Lung microvascular endothelial cell (primary cell): ENCODE measurements at regions not wholly inside any gene's neighbourhood (a gene's known extent, or its start where the extent isn't known, plus 50 kb on each side); places are given as distances from the start of the nearest gene placed in this dataset.

Experiments
- DNase-seq, 2 donors: peaks; one replicate each; pipeline versions ENCODE4 v3.0.0 to v3.0.0-alpha.2; 2010; ENCODE audit warnings: low read depth in 2 of 2

DNA sequence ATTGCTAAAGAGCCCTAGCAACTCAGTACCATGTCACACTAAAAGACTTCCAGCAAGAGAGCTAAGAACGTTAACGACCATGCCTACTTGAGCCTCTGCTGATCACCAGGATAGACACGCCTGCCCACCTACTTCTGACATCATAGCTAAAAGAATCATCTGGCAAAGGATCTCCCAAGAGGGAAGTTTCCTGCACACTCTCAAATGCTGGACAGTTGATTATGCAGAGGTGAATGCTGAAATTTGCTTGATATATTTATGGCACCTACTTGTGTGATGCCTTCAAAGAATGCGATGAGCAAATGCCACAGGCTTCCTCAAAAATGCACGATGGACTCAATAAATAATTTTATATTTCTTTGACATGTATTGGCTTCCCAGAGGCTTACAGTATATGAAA is 113.6 kb downstream of the GALC start:
- no peak for DNase-seq

- no peak for DNase-seq
These were observed 114.0 kb downstream of the GALC start for GRCh38 chr14:87878959-87879358.

DNA sequence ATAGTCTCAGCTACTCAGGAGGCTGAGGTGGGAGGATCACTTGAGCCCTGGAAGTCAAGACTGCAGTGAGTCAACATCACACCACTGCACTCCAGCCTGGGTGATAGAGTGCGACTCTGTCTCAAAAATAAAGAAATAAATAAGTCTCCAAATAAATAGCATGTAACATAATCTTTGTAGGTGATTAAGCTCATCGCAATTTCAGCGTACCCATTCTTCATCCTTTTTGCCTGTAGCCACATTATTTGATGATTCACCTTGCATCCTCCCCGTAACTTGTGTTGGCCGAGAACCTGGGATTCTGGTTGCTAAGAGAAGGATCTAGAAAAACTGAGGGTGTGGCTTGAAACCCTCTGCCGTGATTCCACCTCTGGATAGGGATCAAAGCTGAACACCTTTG is 115.1 kb downstream of the GALC start:
- no peak for DNase-seq

DNA sequence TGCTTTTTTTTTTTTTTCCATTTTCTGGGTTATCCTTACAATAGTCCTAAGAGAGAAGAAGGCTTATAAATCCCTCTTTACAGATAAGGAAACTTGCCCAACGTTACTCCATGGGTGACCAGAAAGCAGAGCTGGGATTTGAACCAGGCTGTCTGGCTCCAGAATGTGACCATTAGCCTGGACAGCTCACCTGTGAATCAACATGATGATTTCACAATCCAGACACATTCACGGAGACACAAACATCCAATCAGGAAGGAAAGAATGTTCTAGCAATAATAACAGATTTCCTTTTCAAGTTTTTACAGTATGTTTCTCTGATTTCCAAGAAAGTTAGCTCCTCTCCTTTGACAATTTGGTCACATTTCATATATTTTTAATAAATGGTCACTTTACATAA is 118.3 kb downstream of the GALC start:
- peak in 1 of 2 donors; percentile 12 for DNase-seq

GRCh38 chr14:87873741-87874140 is 119.2 kb downstream of the GALC start:
- peak; percentile 1 to 5 for DNase-seq

GRCh38 chr14:87869619-87870583 is 123.1 kb downstream of the GALC start:
- no peak for DNase-seq

GRCh38 chr14:87868920-87869319 is 124.1 kb downstream of the GALC start:
- no peak for DNase-seq

- no peak for DNase-seq
These were observed 126.9 kb downstream of the GALC start for GRCh38 chr14:87866116-87866515.

DNA sequence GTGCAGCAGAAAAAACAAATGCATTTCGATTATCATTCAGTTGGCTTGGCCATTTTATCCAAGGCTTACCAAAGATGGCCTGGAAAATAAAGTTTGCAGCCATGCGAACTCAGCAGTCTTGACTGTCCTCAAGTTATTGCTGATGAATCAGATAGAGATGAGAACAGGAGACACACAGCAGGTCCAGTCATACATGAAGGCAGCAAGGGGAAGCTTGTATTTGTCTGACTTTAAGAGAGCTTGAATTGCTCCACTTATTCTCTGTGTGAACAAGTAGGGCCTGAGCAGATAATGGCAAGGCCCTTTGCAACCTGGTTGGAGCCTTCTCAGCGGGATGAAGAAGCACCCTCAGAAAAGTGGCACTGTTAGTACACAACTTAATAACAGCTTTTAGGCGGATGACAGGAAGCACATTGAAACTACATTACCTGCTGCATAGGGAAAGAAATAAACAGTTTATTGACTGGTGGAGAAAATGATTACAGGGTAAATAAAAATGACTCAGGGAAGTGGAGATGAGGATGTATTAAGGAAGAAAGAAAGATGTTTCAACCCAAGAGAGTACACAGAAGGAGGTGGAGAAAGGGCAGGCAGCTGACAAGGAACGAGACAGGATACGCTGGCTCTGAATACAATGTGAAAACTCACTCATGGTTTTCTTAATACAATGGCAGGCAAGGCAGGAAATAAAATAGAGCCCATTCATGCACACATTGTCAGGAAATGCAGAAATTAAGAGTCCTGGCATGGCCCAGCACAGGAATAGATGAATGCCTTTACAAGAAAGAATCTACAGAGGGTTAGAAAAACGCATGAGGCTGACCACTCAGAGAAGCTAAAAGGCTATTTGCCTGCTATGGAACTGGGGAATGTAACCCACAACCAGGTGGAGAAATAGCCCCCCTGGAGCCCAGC is 128.4 kb downstream of the GALC start:
- no peak for DNase-seq

GRCh38 chr14:87863047-87863446 is 129.9 kb downstream of the GALC start:
- DNase-seq = no peak

DNA sequence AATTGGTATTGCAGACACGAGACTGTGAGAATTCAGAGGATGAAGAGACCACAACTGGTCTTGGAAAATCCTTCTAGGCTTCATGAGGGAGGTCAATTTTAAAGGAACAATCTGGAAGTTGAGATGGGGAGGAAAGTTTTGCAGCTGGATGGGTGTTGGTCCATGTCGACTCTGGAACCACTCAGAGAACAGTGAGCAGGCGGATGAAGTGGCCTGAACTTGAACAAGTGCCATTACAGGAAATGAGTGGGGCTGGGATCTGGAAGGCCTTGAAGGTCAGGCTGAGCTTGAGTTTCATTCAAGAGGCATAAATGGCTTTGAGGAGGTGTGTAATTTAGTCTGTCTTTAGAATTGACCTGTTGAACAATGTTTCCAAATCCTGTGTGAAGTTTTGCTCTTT is 140.9 kb downstream of the GALC start:
- DNase-seq = no peak

DNA sequence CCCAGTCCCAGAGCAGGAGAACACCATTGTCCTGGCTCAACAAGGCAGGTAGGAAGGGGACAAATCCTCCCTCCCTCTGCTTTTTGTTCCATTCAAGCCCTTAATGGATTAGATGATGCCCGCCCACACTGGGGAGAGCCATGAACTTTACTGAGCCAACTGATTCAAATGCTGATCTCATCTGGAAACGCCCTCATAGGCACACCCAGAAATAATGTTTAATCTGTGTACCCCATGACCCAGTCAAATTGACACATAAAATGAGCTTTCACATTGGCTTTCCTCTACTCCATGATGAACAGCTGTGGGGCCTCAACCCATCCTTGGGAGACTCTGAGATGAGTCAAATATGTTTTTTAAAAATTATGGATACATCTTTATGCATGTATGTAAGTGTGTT is 141.8 kb downstream of the GALC start:
- no peak for DNase-seq

GRCh38 chr14:87847216-87847755 is 145.7 kb downstream of the GALC start:
- DNase-seq = no peak

GRCh38 chr14:87840906-87841305 is 152.1 kb downstream of the GALC start:
- no peak for DNase-seq

GRCh38 chr14:87838931-87839330 is 154.1 kb downstream of the GALC start:
- DNase-seq = no peak

- no peak for DNase-seq
These were observed 155.7 kb downstream of the GALC start for GRCh38 chr14:87837296-87837695.

- no peak for DNase-seq
These were observed 158.4 kb downstream of the GALC start for GRCh38 chr14:87834594-87834993.

- DNase-seq = no peak
These were observed 160.0 kb downstream of the GALC start for GRCh38 chr14:87833026-87833425.

DNA sequence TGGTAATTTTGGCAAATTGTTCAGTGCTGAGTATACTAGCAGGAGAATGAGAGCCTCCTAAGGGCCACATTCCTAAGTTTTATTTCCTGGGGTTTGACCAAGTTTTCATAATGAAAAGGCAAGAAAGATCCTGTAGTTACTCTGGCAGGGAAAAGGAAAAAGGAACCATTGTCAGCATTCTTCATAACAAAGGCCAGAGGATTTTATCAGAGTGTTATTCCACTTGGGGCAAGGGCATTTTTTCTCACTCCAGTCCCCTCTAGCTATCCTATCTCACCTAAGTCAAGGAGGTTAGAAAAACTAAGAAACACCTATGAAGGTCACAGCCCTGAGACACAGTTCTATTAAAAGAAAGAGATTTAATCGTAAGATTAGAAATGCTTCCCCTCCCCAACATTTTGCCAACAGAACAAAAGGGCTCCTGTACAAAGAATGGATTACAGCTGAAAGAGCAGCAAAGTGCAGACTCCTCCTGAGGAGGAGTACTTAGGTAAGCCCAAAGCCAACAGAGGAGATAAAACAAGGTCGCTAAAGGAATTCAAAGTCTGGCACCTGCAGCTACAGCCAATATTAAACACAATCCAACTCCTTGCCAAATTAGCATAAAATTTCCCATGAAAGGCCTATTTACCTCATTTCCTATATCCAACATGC is 162.4 kb downstream of the GALC start:
- no peak for DNase-seq

DNA sequence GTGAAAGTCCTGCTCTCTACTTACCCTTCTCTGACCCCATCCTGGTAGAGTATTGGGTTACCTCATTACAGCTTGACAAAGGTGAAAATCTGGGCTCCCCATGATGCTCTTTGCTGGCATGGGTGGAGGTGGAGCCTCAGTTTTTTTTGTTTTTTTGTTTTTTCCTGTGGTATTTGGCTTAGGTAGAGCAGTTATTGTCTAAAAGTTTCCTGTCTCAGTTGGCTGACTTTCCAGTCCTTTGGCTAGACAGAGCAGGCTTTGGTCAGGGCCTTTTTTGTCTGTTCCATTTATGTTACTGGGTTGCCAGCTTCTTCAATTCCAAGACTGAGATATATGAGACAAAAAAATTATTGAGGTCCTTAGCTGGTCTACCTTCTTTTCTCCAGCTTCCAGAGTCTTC is 163.4 kb downstream of the GALC start:
- no peak for DNase-seq

- DNase-seq = no peak
These were observed 168.7 kb downstream of the GALC start for GRCh38 chr14:87824266-87824665.

- DNase-seq = no peak
These were observed 176.6 kb downstream of the GALC start for GRCh38 chr14:87816416-87816815.
